IPS-15b (cell line): ENCODE measurements at regions not wholly inside any gene's neighbourhood (a gene's known extent, or its start where the extent isn't known, plus 50 kb on each side); places are given as distances from the start of the nearest gene placed in this dataset.
A peak's percentile ranks its signal among the peaks of the same experiment; 100 is the strongest.

Source experiments
- H3K27me3 ChIP-seq: one replicate; pipeline ENCODE4 v1.6.1; 2013; ENCODE audit warnings: low read length; ENCODE audit not compliant: control insufficient read depth, insufficient read depth
- H3K36me3 ChIP-seq: one replicate; pipeline ENCODE4 v1.6.1; 2013; ENCODE audit warnings: low read length; ENCODE audit not compliant: control insufficient read depth, insufficient read depth
- H3K4me1 ChIP-seq: one replicate; pipeline ENCODE4 v1.6.1; 2013; ENCODE audit warnings: mild to moderate bottlenecking, low read length; ENCODE audit not compliant: control insufficient read depth, insufficient read depth
- H3K4me3 ChIP-seq: one replicate; pipeline ENCODE4 v1.5.1; 2013; ENCODE audit warnings: low read depth, low read length
- H3K9ac ChIP-seq: one replicate; pipeline ENCODE4 v1.6.1; 2013; ENCODE audit warnings: low read depth, mild to moderate bottlenecking, low read length
- H3K9me3 ChIP-seq: one replicate; pipeline ENCODE4 v1.6.1; 2013; ENCODE audit warnings: mild to moderate bottlenecking, low read length; ENCODE audit not compliant: control insufficient read depth, insufficient read depth

- Histone ChIP-seq H3K9me3 (no peaks in the 10 kb centered on the region), H3K4me3 (no peak overlapping the region), H3K9ac (no peak overlapping the region), H3K36me3 (no peaks in the 10 kb centered on the region), H3K27me3 (no peaks in the 10 kb centered on the region), H3K4me1 (no peaks in the 10 kb centered on the region)
Observed at GRCh38 chr18:75644871-75645270, 217.4 kb upstream of the SMIM21 start.

DNA sequence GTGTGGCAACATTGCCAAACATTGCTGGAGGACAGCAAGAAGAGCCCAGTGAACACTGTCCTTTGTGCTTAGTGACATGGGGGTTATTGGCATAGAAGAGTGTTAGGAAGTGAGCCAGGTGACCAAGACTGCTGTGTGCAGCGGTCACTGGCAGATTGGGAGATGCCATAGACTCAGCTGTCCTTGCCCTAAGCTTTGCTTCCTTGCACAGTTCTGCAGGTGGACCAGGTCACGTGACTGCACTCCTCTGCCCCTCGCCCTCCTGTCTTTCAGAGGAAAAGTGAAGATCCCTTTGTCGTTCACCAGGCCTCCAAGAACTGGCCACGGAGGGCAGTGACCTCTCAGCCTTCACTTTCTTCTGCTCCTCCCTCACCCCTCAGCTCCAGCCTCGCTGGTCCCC, 215.6 kb upstream of the SMIM21 start:
- peaks cover 6% of the 10 kb centered on the region for H3K4me1 ChIP-seq
- H3K4me3 ChIP-seq = no peak overlapping the region
- H3K27me3 ChIP-seq = peaks cover 5% of the 10 kb centered on the region
- H3K9me3 ChIP-seq = no peaks in the 10 kb centered on the region
- H3K36me3 ChIP-seq = no peaks in the 10 kb centered on the region
- H3K9ac ChIP-seq = no peak overlapping the region

DNA sequence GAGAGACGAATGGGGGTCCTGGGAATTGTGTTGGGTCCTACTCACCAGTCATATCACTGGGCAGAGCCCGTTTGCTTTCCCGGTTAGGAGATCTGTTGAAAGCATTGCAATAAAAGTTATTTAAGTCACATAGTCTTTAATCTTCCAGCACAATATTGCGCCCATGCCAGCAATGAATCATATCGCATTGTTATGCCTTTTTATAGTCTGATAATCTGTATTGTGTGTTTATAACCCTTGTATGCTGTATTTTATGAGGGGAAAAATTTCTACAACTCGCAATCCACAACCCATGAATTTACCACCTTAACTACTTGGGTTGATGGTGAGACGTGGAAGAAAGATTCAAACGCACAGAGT, 211.9 kb upstream of the SMIM21 start:
- no peak overlapping the region for H3K9ac ChIP-seq

GRCh38 chr18:75638776-75639471, 211.4 kb upstream of the SMIM21 start:
- H3K9me3 ChIP-seq = no peaks in the 10 kb centered on the region
- peak overlapping the region; percentile 24 for H3K9ac ChIP-seq
- H3K36me3 ChIP-seq = no peaks in the 10 kb centered on the region
- H3K4me1 ChIP-seq = peaks cover 6% of the 10 kb centered on the region
- H3K27me3 ChIP-seq = peaks cover 5% of the 10 kb centered on the region
- H3K4me3 ChIP-seq = peak overlapping the region; percentile 32

More for the DNA sequence above, 211.9 kb upstream of the SMIM21 start:
- Histone ChIP-seq H3K36me3 (no peaks in the 10 kb centered on the region), H3K27me3 (peaks cover 5% of the 10 kb centered on the region), H3K4me3 (no peak overlapping the region), H3K9me3 (no peaks in the 10 kb centered on the region), H3K4me1 (peaks cover 6% of the 10 kb centered on the region)

DNA sequence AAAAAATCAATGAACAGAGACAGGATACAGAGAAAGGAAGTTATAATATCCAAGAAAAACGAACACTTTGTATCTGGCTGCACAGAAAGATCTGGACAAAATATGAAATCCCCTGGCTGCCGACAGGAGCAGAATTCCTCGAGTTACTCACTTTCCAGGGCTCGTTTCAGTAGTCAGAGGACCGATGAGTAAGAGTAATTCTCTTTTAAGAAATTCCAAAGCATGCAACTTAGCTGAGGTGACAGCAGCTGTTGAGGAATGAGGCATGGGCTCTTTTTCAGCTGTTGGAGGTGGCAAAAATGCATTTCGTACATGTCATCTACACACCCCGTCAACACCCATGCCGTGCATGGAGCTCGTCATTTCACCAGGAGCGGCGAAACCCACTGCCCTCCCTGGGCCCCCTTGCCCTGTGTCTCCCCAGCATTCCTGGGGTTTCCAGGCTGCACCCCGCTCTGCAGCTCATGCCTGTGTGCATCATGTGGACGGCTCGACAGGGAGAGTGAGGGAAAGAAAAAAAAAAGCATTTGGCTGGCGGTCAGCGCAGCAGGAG, 210.8 kb upstream of the SMIM21 start:
- H3K4me1 ChIP-seq = peaks cover 6% of the 10 kb centered on the region
- no peaks in the 10 kb centered on the region for H3K36me3 ChIP-seq
- peak overlapping the region; percentile 32 for H3K4me3 ChIP-seq
- H3K27me3 ChIP-seq = peaks cover 5% of the 10 kb centered on the region
- peak overlapping the region; percentile 24 for H3K9ac ChIP-seq
- no peaks in the 10 kb centered on the region for H3K9me3 ChIP-seq

- no peaks in the 10 kb centered on the region for H3K9me3 ChIP-seq
- no peaks in the 10 kb centered on the region for H3K36me3 ChIP-seq
- H3K4me1 ChIP-seq = peaks cover 6% of the 10 kb centered on the region
- peaks cover 5% of the 10 kb centered on the region for H3K27me3 ChIP-seq
- H3K9ac ChIP-seq = no peak overlapping the region
- H3K4me3 ChIP-seq = no peak overlapping the region
Observed at GRCh38 chr18:75635096-75635495, 207.6 kb upstream of the SMIM21 start.

GRCh38 chr18:75625966-75626365, 198.5 kb upstream of the SMIM21 start:
- Histone ChIP-seq H3K9me3 (no peaks in the 10 kb centered on the region), H3K27me3 (no peaks in the 10 kb centered on the region), H3K4me1 (no peaks in the 10 kb centered on the region), H3K4me3 (no peak overlapping the region), H3K9ac (no peak overlapping the region), H3K36me3 (no peaks in the 10 kb centered on the region)

DNA sequence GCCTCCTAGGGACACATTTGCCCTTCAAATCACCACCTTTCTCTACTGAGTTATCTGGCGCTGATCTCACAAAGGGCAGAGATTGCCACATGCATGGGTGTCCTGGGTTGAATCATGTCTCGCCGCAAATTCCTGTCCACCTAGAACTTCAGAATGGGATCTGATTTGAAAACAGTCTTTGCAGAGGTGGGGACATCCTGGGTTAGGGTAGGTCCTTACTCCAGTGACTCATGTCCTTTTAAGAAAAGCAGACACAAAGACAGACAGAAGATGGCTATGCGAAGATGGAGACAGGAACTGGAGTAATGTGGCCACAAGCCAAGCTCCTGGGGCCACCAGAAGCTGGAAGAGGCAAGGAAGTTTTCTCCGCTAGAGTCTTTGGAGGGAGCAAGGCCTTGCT, 197.4 kb upstream of the SMIM21 start:
- Histone ChIP-seq H3K27me3 (no peaks in the 10 kb centered on the region), H3K4me3 (no peak overlapping the region), H3K9me3 (no peaks in the 10 kb centered on the region), H3K36me3 (no peaks in the 10 kb centered on the region), H3K9ac (no peak overlapping the region), H3K4me1 (no peaks in the 10 kb centered on the region)

DNA sequence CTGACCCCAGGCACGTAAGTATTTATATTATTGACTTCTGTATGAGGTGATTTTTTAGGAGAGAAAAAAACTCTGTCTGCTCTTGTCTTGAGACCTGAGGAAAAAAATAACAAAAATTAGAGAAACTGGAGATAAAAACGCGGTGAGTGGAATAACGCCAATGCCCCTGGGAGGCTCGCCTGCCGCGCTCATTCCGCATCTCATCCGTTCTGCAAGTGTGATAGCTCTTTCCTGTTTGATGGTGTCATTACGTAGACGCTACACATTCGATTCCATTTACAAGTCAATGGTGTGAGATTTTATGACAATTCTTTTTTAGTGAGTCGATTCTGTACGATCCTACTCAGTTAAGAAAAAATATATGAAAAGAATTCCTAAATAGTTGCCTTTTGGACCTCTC, 194.3 kb upstream of the SMIM21 start:
- H3K4me3 ChIP-seq = no peak overlapping the region
- H3K27me3 ChIP-seq = no peaks in the 10 kb centered on the region
- no peaks in the 10 kb centered on the region for H3K9me3 ChIP-seq
- H3K9ac ChIP-seq = no peak overlapping the region
- H3K36me3 ChIP-seq = no peaks in the 10 kb centered on the region
- no peaks in the 10 kb centered on the region for H3K4me1 ChIP-seq

- Histone ChIP-seq H3K9me3 (no peaks in the 10 kb centered on the region), H3K4me1 (no peaks in the 10 kb centered on the region), H3K9ac (no peak overlapping the region), H3K4me3 (no peak overlapping the region), H3K27me3 (no peaks in the 10 kb centered on the region), H3K36me3 (no peaks in the 10 kb centered on the region)
Observed at GRCh38 chr18:75618146-75618545, 190.6 kb upstream of the SMIM21 start.

- Histone ChIP-seq H3K9me3 (no peaks in the 10 kb centered on the region), H3K4me1 (no peaks in the 10 kb centered on the region), H3K9ac (no peak overlapping the region), H3K27me3 (no peaks in the 10 kb centered on the region), H3K36me3 (no peaks in the 10 kb centered on the region), H3K4me3 (no peak overlapping the region)
Observed at GRCh38 chr18:75612456-75612855, 185.0 kb upstream of the SMIM21 start.

DNA sequence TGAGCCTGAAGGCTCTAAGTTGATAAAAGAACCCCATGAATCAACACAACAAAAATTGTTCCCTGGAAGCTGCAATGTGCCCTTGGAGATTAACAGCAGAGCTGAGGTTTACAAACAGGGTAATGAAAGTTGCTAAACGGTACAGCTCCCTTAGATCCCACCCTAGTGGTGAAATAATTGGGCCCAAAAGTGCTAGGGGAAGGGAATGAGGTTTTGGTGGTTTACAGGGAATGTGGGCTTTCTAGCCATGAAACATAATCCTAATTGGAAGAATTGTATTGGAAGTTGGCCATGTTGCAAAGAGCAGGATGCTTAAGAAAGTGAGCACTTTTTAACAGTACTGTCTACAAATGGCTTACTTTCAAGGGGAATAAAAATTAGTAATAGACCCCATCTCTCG, 180.2 kb upstream of the SMIM21 start:
- H3K4me3 ChIP-seq = no peak overlapping the region
- H3K9ac ChIP-seq = no peak overlapping the region
- no peaks in the 10 kb centered on the region for H3K4me1 ChIP-seq
- H3K36me3 ChIP-seq = no peaks in the 10 kb centered on the region
- H3K27me3 ChIP-seq = no peaks in the 10 kb centered on the region
- H3K9me3 ChIP-seq = no peaks in the 10 kb centered on the region
